ENCODE measurements at regions not wholly inside any gene's neighbourhood (a gene's known extent, or its start where the extent isn't known, plus 50 kb on each side); places are given as distances from the start of the nearest gene placed in this dataset.
"Not testable (repeated sequence)": the region's sequence is repeated elsewhere in the genome, so short reads cannot be mapped to it uniquely, and the experiment has no call there.

DNA sequence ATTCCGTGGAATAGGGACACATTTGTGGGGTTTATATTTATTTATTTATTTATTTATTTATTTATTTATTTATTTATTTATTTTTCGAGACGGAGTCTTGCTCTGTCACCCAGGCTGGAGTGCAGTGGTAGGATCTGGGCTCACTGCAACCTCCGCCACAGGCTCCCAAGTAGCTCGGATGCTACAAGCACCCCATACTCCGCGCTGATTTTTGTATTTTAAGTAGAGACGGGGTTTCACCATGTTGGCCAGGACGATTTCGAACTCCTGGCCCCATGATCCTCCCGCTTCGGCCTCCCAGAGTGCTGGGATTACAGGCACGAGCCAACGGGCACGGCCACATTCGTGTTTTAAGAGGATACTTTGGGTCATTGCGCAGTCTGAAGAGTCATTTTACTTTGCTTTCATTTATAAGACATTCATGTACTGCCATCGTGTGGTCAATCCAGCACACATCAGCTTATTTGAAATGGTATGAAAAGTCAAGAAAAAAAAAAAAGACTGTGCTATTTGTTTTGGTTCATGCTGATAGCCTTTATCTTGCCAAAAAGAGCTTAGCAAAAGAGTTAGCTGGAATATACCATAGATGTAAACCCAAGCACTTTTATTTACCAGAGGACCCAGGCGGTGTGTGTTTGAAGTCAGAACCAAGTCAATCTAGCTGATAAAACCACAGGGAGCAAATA, 1075.0 kb downstream of the EPHA3 start:
- CTCF ChIA-PET = interaction anchor here (0.6 to 1.4 kb wide), 2 partner anchors 1975 to 1978 kb away, joined by 3 to 4 read pairs; no protein-coding TSS in a partner anchor
- ATAC-seq (ENCODE audit: low read depth); H3K9me3 Mint-ChIP-seq (ENCODE audit: insufficient read depth); H3K27ac ChIP-seq (ENCODE audit: low read length in 2 of 2); H3K9me3 ChIP-seq (ENCODE audit: control extremely low read depth in 1 of 3, control insufficient read depth in 2 of 3, insufficient read depth in 1 of 3, low read length in 2 of 3); H3K4me1 ChIP-seq (ENCODE audit: control insufficient read depth in 2 of 2, insufficient read depth in 2 of 2, low read length in 2 of 2); H2AFZ ChIP-seq (ENCODE audit: insufficient read depth, low read depth, low read length, poor library complexity, severe bottlenecking); H3K4me1 Mint-ChIP-seq; H3K9ac ChIP-seq (ENCODE audit: low read length); H3K4me3 Mint-ChIP-seq; H3K36me3 ChIP-seq (replicated peaks in 1 of 2; ENCODE audit: control extremely low read depth in 1 of 2, control insufficient read depth in 1 of 2, extremely low read depth in 1 of 2, insufficient read depth in 2 of 2, low read length in 1 of 2); POLR2A ChIA-PET; H3K4me2 ChIP-seq (replicated peaks; ENCODE audit: low read depth, low read length, poor library complexity, severe bottlenecking); H4K20me1 ChIP-seq (ENCODE audit: control insufficient read depth, insufficient read depth, low read length, poor library complexity, severe bottlenecking); H3K79me2 ChIP-seq (ENCODE audit: control insufficient read depth, insufficient read depth, low read length); H3K27me3 ChIP-seq (replicated peaks in 1 of 4; ENCODE audit: control extremely low read depth in 1 of 4, control insufficient read depth in 3 of 4, insufficient read depth in 4 of 4, low read length in 3 of 4); H3K27ac Mint-ChIP-seq; H3K27me3 Mint-ChIP-seq; H3K4me3 ChIP-seq (ENCODE audit: control extremely low read depth in 1 of 5, extremely low read depth in 1 of 5, insufficient read depth in 1 of 5, low read depth in 2 of 5, low read length in 4 of 5): not testable (repeated sequence)
- WGBS (ENCODE audit: insufficient coverage) = 36% methylated on average over 11 of the region's 19 CpGs
- intact Hi-C loops (cut with micrococcal nuclease) = loop anchor here (5.0 kb wide), 1 partner anchor 1980 kb away; no protein-coding TSS in a partner anchor
- TF ChIP-seq, protein P1, sequence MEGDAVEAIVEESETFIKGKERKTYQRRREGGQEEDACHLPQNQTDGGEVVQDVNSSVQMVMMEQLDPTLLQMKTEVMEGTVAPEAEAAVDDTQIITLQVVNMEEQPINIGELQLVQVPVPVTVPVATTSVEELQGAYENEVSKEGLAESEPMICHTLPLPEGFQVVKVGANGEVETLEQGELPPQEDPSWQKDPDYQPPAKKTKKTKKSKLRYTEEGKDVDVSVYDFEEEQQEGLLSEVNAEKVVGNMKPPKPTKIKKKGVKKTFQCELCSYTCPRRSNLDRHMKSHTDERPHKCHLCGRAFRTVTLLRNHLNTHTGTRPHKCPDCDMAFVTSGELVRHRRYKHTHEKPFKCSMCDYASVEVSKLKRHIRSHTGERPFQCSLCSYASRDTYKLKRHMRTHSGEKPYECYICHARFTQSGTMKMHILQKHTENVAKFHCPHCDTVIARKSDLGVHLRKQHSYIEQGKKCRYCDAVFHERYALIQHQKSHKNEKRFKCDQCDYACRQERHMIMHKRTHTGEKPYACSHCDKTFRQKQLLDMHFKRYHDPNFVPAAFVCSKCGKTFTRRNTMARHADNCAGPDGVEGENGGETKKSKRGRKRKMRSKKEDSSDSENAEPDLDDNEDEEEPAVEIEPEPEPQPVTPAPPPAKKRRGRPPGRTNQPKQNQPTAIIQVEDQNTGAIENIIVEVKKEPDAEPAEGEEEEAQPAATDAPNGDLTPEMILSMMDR (IDR thresholded peaks at IDR 0.05) = peak; percentile 26
- peak; percentile 8 for DNase-seq

DNA sequence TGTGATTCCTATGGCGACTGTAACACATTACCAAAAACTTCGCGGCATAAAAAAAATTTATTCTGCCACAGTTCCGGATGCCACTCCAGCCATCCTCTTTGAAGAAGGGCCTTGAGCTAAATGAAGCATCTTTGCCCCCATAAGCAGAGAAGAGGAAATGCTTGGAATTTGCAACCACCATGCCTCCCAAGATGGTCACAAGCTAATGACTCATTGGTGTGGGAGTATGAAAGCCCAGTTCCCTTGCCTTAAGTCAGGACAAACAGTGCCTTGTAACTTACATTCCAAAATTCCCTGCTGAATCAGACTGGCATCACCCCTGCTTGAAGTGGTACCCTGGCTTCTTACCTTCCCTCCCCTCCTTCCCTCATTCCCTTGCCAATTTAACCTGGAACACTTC, 1077.4 kb downstream of the EPHA3 start:
- Histone ChIP-seq H4K20me1 (ENCODE audit: control insufficient read depth, insufficient read depth, low read length, poor library complexity, severe bottlenecking) (no peaks in the 10 kb centered on the region), H2AFZ (ENCODE audit: insufficient read depth, low read depth, low read length, poor library complexity, severe bottlenecking) (no peak overlapping the region), H3K27me3 (replicated peaks in 1 of 4; ENCODE audit: control extremely low read depth in 1 of 4, control insufficient read depth in 3 of 4, insufficient read depth in 4 of 4, low read length in 3 of 4) (no peaks in the 10 kb centered on the region), H3K36me3 (replicated peaks in 1 of 2; ENCODE audit: control extremely low read depth in 1 of 2, control insufficient read depth in 1 of 2, extremely low read depth in 1 of 2, insufficient read depth in 2 of 2, low read length in 1 of 2) (no peaks in the 10 kb centered on the region), H3K79me2 (ENCODE audit: control insufficient read depth, insufficient read depth, low read length) (no peaks in the 10 kb centered on the region), H3K4me1 (ENCODE audit: control insufficient read depth in 2 of 2, insufficient read depth in 2 of 2, low read length in 2 of 2) (no peaks in the 10 kb centered on the region), H3K4me3 (ENCODE audit: control extremely low read depth in 1 of 5, extremely low read depth in 1 of 5, insufficient read depth in 1 of 5, low read depth in 2 of 5, low read length in 4 of 5) (no peak overlapping the region), H3K9me3 (ENCODE audit: control extremely low read depth in 1 of 3, control insufficient read depth in 2 of 3, insufficient read depth in 1 of 3, low read length in 2 of 3) (peaks cover 0 to 3% (median 0%) of the 10 kb centered on the region in 3 donors), H3K4me2 (replicated peaks; ENCODE audit: low read depth, low read length, poor library complexity, severe bottlenecking) (no peak overlapping the region), H3K9ac (ENCODE audit: low read length) (no peak overlapping the region), H3K27ac (ENCODE audit: low read length in 2 of 2) (no peak overlapping the region)
- ChIA-PET CTCF (no interaction called here), POLR2A (no interaction called here)
- no peak overlapping the region for H3K27ac Mint-ChIP-seq
- no peaks in the 10 kb centered on the region for H3K27me3 Mint-ChIP-seq
- TF ChIP-seq, protein P1 (IDR thresholded peaks at IDR 0.05) = no peak
- no peak for TF ChIP-seq EZH2 (IDR thresholded peaks at IDR 0.05; ENCODE audit: borderline replicate concordance, insufficient read depth, low read depth, low read length, poor library complexity, severe bottlenecking)
- ATAC-seq (ENCODE audit: low read depth) (no peak), DNase-seq (no peak)
- no peaks in the 10 kb centered on the region for H3K9me3 Mint-ChIP-seq (ENCODE audit: insufficient read depth)
- WGBS (ENCODE audit: insufficient coverage) = no CpG with 5 or more reads among the region's 4 CpGs
- intact Hi-C loops (cut with micrococcal nuclease) = loop anchor here (5.0 kb wide), 1 partner anchor 1983 kb away; no protein-coding TSS in a partner anchor
- no peaks in the 10 kb centered on the region for H3K4me1 Mint-ChIP-seq
- H3K4me3 Mint-ChIP-seq = no peak overlapping the region

DNA sequence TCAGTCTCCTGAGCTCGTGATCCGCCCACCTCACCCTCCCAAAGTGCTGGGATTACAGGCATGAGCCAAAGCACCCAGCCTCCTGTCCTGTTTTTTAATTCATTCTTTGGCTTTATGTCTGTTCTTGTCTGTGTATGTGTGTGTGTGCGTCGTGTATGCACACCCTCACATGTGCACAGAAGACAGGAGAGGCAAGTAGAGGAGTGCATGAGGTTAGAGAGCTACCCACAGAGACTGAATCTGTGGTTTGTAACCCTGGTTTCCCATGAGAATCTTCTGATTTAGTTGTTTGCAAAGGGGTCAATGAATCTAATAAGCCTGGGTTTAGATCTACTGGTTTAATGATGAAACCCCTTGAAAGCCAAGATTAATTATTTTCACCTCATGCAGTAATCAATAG, 1090.0 kb downstream of the EPHA3 start:
- WGBS (ENCODE audit: insufficient coverage) = 96% methylated on average over 4 of the region's 4 CpGs
- H3K27me3 Mint-ChIP-seq = not testable (repeated sequence)

More for the DNA sequence above, 1090.0 kb downstream of the EPHA3 start:
- H3K4me1 Mint-ChIP-seq; ATAC-seq (ENCODE audit: low read depth); H3K79me2 ChIP-seq (ENCODE audit: control insufficient read depth, insufficient read depth, low read length); H4K20me1 ChIP-seq (ENCODE audit: control insufficient read depth, insufficient read depth, low read length, poor library complexity, severe bottlenecking); intact Hi-C loops (cut with micrococcal nuclease); H3K4me3 ChIP-seq (ENCODE audit: control extremely low read depth in 1 of 5, extremely low read depth in 1 of 5, insufficient read depth in 1 of 5, low read depth in 2 of 5, low read length in 4 of 5); H3K27ac ChIP-seq (ENCODE audit: low read length in 2 of 2); H3K9me3 ChIP-seq (ENCODE audit: control extremely low read depth in 1 of 3, control insufficient read depth in 2 of 3, insufficient read depth in 1 of 3, low read length in 2 of 3); H2AFZ ChIP-seq (ENCODE audit: insufficient read depth, low read depth, low read length, poor library complexity, severe bottlenecking); H3K4me1 ChIP-seq (ENCODE audit: control insufficient read depth in 2 of 2, insufficient read depth in 2 of 2, low read length in 2 of 2); DNase-seq; CTCF ChIA-PET; H3K27me3 ChIP-seq (replicated peaks in 1 of 4; ENCODE audit: control extremely low read depth in 1 of 4, control insufficient read depth in 3 of 4, insufficient read depth in 4 of 4, low read length in 3 of 4); H3K27ac Mint-ChIP-seq; H3K9ac ChIP-seq (ENCODE audit: low read length); POLR2A ChIA-PET; H3K36me3 ChIP-seq (replicated peaks in 1 of 2; ENCODE audit: control extremely low read depth in 1 of 2, control insufficient read depth in 1 of 2, extremely low read depth in 1 of 2, insufficient read depth in 2 of 2, low read length in 1 of 2); H3K4me2 ChIP-seq (replicated peaks; ENCODE audit: low read depth, low read length, poor library complexity, severe bottlenecking); H3K4me3 Mint-ChIP-seq: not testable (repeated sequence)
- H3K9me3 Mint-ChIP-seq (ENCODE audit: insufficient read depth) = peaks cover 11% of the 10 kb centered on the region
